Keratinocyte (primary cell): ENCODE measurements at regions not wholly inside any gene's neighbourhood (a gene's known extent, or its start where the extent isn't known, plus 50 kb on each side); places are given as distances from the start of the nearest gene placed in this dataset.

ENCODE experiments used
- DNase-seq: peaks from one replicate; pipeline ENCODE4 v3.0.0-alpha.2; 2011; ENCODE audit warnings: low read depth, missing footprints, low spot score
- FAIRE-seq: peaks from 2 replicates; lab custom pipeline; 2011; peaks lifted over from hg19 to GRCh38; lab: Jason Lieb, UNC
- H2AFZ ChIP-seq: 2 replicates; pipeline ENCODE4 v1.6.0; 2012; ENCODE audit warnings: low read length, control low read depth, inconsistent platforms; ENCODE audit not compliant: control insufficient read depth
- H3K27ac ChIP-seq: 2 replicates; pipeline ENCODE4 v1.5.1; 2011; ENCODE audit warnings: low read length; ENCODE audit not compliant: control insufficient read depth, insufficient read depth
- H3K27me3 ChIP-seq: 3 replicates; pipeline ENCODE4 v1.6.0; 2011; ENCODE audit warnings: low read length; ENCODE audit not compliant: control insufficient read depth, insufficient read depth; ENCODE audit errors: extremely low read depth
- H3K36me3 ChIP-seq, 2 experiments: 2 replicates in 1 of 2; 3 replicates in 1 of 2; pipeline ENCODE4 v1.5.1; 2011; ENCODE audit warnings: low read length in 2 of 2, mild to moderate bottlenecking in 1 of 2; ENCODE audit not compliant: control insufficient read depth in 2 of 2, insufficient read depth in 2 of 2; ENCODE audit errors: extremely low read depth in 1 of 2
- H3K4me1 ChIP-seq: 3 replicates; pipeline ENCODE4 v1.5.1; 2011; ENCODE audit warnings: low read length; ENCODE audit not compliant: control insufficient read depth, insufficient read depth; ENCODE audit errors: extremely low read depth
- H3K4me2 ChIP-seq: 3 replicates; pipeline ENCODE4 v1.6.0; 2011; ENCODE audit warnings: low read depth, low read length; ENCODE audit not compliant: control insufficient read depth, insufficient read depth; ENCODE audit errors: extremely low read depth
- H3K4me3 ChIP-seq, 3 experiments: fragments of 200-600 bp in 1 of 3; sonication (generic) in 1 of 3; 2 replicates in 2 of 3; 3 replicates in 1 of 3; pipeline ENCODE4 v1.5.1; 2011 to 2016; ENCODE audit warnings: low read length in 3 of 3, mild to moderate bottlenecking in 3 of 3, control low read depth in 2 of 3, inconsistent platforms in 1 of 3, low read depth in 1 of 3, mixed read lengths in 1 of 3, mixed run types in 1 of 3, moderate library complexity in 1 of 3; ENCODE audit not compliant: control insufficient read depth in 2 of 3, insufficient read depth in 2 of 3; ENCODE audit errors: extremely low read depth in 1 of 3
- H3K79me2 ChIP-seq: 2 replicates; pipeline ENCODE4 v1.6.0; 2012; ENCODE audit warnings: low read length; ENCODE audit not compliant: control insufficient read depth, insufficient read depth
- H3K9ac ChIP-seq: 3 replicates; pipeline ENCODE4 v1.6.0; 2011; ENCODE audit warnings: low read length; ENCODE audit not compliant: control insufficient read depth, insufficient read depth; ENCODE audit errors: extremely low read depth
- H3K9me1 ChIP-seq: 3 replicates; pipeline ENCODE4 v1.6.0; 2011; ENCODE audit warnings: low read length; ENCODE audit not compliant: control insufficient read depth, insufficient read depth; ENCODE audit errors: extremely low read depth
- H3K9me3 ChIP-seq: 2 replicates; pipeline ENCODE4 v1.5.1; 2012; ENCODE audit warnings: low read depth, low read length; ENCODE audit not compliant: control insufficient read depth
- H4K20me1 ChIP-seq: 3 replicates; pipeline ENCODE4 v1.6.0; 2011; ENCODE audit warnings: low read length; ENCODE audit not compliant: control insufficient read depth, insufficient read depth; ENCODE audit errors: extremely low read depth
- EZH2 ChIP-seq: IDR thresholded peaks from one replicate; pipeline ENCODE4 v1.6.1; 2012; ENCODE audit warnings: inconsistent platforms, mild to moderate bottlenecking, low read length, moderate library complexity
- dilution Hi-C: fragments of 300-500 bp; cut with MboI; formaldehyde crosslinking; loops from one replicate; pipeline ENCODE4 v1.7.0; 2020; ENCODE audit warnings: low sequenced_read_pairs; ENCODE audit not compliant: extremely low pct_ligation_motif_present
- TF ChIP-seq, protein P1 (sequence below), 3 experiments: IDR thresholded peaks in 1 of 3; conservative IDR thresholded peaks in 1 of 3; optimal IDR thresholded peaks in 1 of 3; 2 replicates in 2 of 3; 3 replicates in 1 of 3; pipeline versions ENCODE3 to v1.5.1; 2011; ENCODE audit warnings: low read length in 3 of 3, mild to moderate bottlenecking in 3 of 3, moderate library complexity in 2 of 3, control low read depth in 1 of 3, inconsistent platforms in 1 of 3; ENCODE audit not compliant: insufficient read depth in 2 of 3; ENCODE audit errors: extremely low read depth in 1 of 3

DNA sequence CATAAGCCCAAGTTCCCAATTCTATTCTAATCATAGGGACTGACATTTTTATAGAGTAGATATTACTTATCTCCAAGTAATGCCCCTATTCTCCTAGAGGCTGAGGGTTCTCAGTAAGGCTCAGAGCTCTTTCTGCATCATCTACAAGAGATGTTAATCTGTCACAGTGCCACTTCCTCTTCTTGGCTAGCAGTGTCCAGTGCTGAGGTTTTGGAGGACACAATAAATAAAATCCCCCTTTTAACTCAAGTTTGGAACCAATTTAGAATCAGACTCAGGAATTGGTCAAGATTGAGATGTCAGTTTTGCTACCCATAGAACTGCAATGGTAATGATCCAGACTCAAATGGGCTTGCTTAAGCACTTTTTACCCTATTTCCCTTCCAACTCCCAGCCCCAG, 154.1 kb upstream of the ARID2 start:
- FAIRE-seq: no peak
- dilution Hi-C loops: no loop called here
- Histone ChIP-seq H3K9me3 (no peaks in the 10 kb centered on the region), H3K4me1 (no peaks in the 10 kb centered on the region), H3K79me2 (no peaks in the 10 kb centered on the region), H4K20me1 (no peaks in the 10 kb centered on the region), H3K4me3 (no peak overlapping the region), H3K9me1 (no peaks in the 10 kb centered on the region), H3K9ac (no peak overlapping the region), H3K27ac (no peak overlapping the region), H3K27me3 (no peaks in the 10 kb centered on the region), H2AFZ (no peak overlapping the region), H3K4me2 (no peak overlapping the region), H3K36me3 (no peaks in the 10 kb centered on the region)
- TF ChIP-seq, protein P1, sequence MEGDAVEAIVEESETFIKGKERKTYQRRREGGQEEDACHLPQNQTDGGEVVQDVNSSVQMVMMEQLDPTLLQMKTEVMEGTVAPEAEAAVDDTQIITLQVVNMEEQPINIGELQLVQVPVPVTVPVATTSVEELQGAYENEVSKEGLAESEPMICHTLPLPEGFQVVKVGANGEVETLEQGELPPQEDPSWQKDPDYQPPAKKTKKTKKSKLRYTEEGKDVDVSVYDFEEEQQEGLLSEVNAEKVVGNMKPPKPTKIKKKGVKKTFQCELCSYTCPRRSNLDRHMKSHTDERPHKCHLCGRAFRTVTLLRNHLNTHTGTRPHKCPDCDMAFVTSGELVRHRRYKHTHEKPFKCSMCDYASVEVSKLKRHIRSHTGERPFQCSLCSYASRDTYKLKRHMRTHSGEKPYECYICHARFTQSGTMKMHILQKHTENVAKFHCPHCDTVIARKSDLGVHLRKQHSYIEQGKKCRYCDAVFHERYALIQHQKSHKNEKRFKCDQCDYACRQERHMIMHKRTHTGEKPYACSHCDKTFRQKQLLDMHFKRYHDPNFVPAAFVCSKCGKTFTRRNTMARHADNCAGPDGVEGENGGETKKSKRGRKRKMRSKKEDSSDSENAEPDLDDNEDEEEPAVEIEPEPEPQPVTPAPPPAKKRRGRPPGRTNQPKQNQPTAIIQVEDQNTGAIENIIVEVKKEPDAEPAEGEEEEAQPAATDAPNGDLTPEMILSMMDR (optimal IDR thresholded peaks at IDR 0.05 in 1 of 3, IDR thresholded peaks at IDR 0.05 in 1 of 3, conservative IDR thresholded peaks at IDR 0.05 in 1 of 3; ENCODE audit: extremely low read depth in 1 of 3, insufficient read depth in 2 of 3, low read length in 3 of 3): no peak
- no peak for TF ChIP-seq EZH2
- DNase-seq: no peak

DNA sequence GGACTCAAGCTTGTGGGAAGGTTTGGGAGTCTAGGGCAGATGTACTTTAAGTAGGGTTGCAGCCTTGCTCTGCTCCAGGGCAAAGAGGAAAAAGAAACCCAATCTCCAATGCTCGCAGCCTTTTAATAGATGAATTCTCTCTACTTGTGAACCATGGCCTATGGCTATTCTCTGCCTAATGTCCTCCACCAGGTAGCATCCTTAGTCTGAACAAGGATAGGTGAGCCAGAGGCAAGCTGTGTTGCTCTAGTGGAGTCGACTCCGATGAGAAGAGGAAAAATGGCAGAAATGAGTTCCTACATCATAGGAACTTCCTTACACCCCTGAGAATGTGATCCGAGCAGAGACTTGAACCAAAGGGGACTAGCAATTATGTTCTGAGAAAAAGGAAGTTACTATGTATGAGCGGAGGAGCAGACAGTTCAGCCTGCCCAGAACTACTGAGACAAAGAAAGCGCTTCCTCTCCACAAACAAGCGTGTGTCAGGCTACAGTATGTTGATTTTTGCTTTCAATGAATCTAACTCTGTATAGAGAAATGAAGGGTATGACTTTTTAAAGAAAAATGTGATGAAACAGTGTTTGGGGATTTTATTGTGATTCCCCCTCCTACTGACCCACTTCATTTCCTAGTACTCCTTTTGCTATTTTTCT, 153.6 kb upstream of the ARID2 start:
- dilution Hi-C loops: no loop called here
- H3K9me3 ChIP-seq: no peaks in the 10 kb centered on the region
- H3K9ac ChIP-seq: no peak overlapping the region
- H2AFZ ChIP-seq: no peak overlapping the region
- H3K27ac ChIP-seq: no peak overlapping the region
- FAIRE-seq: no peak
- H4K20me1 ChIP-seq: no peaks in the 10 kb centered on the region
- DNase-seq: no peak
- TF ChIP-seq, protein P1 (optimal IDR thresholded peaks at IDR 0.05 in 1 of 3, IDR thresholded peaks at IDR 0.05 in 1 of 3, conservative IDR thresholded peaks at IDR 0.05 in 1 of 3; ENCODE audit: extremely low read depth in 1 of 3, insufficient read depth in 2 of 3, low read length in 3 of 3): no peak
- TF ChIP-seq EZH2: no peak
- H3K27me3 ChIP-seq: no peaks in the 10 kb centered on the region
- no peak overlapping the region for H3K4me3 ChIP-seq
- H3K79me2 ChIP-seq: no peaks in the 10 kb centered on the region
- no peak overlapping the region for H3K4me2 ChIP-seq
- no peaks in the 10 kb centered on the region for H3K9me1 ChIP-seq
- H3K4me1 ChIP-seq: no peaks in the 10 kb centered on the region
- no peaks in the 10 kb centered on the region for H3K36me3 ChIP-seq
